Caki2 (cell line): ENCODE measurements at regions not wholly inside any gene's neighbourhood (a gene's known extent, or its start where the extent isn't known, plus 50 kb on each side); places are given as distances from the start of the nearest gene placed in this dataset.

ENCODE experiments used
- DNase-seq: peaks from one replicate; pipeline ENCODE4 v3.0.0-alpha.2; 2015; ENCODE audit warnings: low read depth
- in situ Hi-C: cut with HindIII; loops from 2 replicates; pipeline ENCODE4 v1.10.0; 2016; ENCODE audit warnings: low sequenced_read_pairs, low pct_unique_long_range_greater_than_20kb, mixed read lengths

DNA sequence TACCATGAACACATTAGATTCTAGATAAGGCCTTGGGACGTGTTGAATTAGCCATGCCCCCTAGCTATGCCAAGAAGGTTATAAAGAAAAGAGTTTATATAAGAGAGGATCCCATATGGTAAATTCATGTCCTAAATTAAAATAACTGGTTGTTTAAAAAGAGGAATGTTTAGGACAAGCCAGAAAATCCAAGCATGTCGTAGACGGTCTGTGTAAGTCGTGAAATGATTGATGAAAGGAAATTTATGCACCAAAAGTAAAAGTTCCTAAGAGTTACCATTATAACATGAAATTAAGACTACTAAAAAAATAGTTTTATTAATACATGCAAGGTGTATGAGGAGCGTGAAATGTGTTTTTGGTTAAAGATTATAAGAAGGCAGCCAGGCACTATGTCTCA, 624.9 kb downstream of the ARL4A start:
- peak; percentile 6 for DNase-seq
- in situ Hi-C loops, result no loop called here

DNA sequence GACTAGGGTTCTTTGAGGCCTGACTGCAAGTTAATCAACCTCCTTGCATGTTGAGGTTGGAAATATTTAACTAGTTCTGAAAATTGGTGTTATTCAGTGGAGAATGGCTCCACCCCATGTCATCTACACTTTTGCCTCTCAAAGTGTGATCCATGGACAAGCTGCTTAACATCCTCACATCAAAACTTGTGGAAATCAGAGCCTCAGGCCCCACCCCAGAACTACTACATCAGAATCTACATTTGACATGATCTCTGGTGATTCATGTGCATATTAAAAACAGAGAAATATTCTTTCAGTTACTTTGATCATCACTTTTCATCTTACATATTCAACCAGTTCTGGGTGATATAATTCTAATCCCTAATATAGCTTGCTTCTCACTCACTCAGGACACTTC, 632.9 kb downstream of the ARL4A start:
- in situ Hi-C loops, result no loop called here
- no peak for DNase-seq

DNA sequence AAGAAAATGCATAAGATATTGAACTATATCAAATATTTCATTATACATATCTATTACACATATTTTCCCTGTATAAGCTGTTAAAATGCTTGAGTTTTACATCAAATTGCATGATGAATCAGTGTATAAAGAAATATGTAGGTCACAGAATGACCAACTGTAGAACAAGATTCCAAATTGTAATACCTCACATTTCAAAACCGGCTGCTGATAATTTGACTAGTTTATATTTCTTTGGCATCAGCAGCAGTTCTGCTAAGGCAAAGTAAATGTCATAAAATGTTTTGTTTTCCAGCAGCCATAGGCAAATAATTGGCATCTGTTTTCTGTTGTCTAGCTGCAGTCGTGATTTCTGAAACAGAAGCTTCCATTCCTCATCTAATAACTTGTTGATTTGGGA, 633.9 kb downstream of the ARL4A start:
- no peak for DNase-seq
- in situ Hi-C loops, result no loop called here

DNA sequence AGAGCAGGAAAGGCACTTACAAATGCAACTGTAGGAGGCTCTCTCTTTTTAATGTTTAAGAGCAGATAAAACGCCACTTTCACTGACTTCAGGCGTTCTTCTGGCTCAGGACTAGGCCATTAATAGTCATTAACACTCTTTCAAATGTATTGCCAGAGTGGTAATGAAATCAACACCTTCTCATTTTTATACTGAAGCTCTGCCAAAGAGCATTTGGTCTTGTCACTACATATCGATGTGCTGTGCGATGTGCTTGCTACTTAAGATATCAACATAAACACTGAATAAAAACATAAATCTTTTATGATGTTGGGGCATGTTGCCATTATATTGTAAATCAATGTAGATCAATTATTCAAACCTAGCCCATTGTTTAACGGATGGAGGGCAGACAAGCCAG, 634.7 kb downstream of the ARL4A start:
- in situ Hi-C loops, result no loop called here
- DNase-seq, result no peak

DNA sequence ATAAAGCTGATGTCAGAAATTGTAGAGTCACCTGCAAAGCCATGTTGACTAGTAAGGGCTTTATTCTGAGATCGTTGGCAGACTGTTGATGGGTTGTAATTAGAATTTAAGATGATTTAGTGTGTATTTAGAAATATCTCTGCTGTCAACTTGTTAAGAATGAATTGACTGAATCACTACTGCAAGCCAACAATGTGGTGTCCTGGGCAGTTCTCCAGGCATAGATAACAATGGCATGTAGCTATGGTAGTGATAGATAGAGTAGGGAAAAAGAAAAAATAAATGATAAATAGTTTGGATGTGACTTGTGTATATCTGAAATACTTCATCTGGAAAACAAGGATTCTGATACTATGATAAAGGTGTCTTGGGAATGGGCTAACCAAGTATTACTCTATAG, 640.2 kb downstream of the ARL4A start:
- no peak for DNase-seq

DNA sequence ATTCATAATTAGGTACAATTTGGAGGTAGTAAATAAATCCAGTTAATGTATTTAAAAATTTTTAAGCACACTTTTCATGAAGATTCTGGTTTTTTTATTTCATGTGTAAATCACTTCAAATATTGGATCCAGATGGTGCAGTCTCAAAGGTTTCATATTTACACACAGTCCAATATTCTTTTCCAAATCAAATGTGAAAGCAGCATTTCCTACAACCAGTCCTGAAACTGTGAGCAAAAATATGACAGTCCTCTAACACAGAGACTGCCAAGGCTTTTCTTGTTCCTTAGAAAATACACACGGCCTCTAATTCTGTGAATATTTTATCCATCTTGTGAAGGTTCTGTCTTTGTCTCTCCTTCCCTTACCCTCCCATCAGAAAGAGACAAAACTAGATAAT, 645.9 kb downstream of the ARL4A start:
- no peak for DNase-seq
- in situ Hi-C loops, result no loop called here

More for the DNA sequence above, 640.2 kb downstream of the ARL4A start:
- in situ Hi-C loops, result no loop called here

DNA sequence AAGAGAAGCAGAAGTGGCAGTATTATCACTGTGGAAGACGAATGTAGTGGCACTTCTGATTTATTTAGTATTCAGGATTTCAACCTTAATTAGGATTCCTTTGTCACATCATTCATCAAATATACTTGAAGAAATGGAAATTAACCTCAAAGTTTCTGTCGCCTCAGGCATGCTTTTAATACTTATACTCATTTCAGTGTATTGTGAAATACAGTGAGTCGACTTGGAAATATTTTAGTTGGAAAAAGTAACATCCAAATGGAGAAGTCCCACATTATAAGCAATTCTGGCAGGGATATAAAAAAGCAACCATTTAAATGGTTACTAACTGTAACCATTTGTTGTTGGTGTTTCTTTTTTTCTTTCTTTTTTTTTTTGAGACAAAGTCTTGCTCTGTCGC, 648.8 kb downstream of the ARL4A start:
- in situ Hi-C loops, result no loop called here
- peak; percentile 22 for DNase-seq

DNA sequence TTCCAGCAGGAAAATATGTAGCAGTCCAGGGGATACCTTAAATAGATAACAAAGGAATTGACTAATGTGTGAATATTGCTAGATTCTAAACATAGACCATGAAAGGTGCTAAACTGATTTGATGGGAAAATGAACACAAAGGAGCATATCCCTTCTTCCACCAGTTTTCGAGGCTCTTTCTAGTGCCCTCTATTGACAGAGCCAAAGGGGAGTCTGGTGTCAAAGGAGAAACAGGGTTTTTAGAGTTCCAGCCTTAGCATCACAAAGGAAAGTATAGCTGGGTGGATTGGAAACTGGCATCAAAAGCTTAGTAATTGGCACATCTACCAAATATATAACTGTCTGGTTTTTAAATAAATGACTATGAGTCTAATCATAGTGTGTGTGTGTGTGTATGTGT, 636.8 kb downstream of the ETV1 start:
- DNase-seq, result no peak
- in situ Hi-C loops, result no loop called here

DNA sequence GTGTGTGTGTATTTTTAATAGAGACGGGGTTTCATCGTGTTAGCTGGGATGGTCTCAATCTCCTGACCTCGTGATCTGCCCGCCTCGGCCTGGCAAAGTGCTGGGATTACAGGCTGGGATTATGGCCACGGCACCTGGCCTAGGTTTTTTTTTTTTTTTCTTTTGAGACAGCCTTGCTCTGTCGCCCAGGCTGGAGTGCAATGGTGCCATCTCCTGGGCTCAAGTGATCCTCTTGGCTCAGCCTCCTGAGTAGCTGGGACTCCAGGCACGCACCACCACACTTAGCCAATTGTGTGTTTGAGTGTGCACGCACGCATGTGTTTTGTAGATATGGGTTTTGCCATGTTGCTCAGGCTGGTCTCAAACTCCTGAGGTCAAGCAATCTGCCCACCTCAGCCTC, 629.8 kb downstream of the ETV1 start:
- no peak for DNase-seq
- in situ Hi-C loops, result no loop called here

DNA sequence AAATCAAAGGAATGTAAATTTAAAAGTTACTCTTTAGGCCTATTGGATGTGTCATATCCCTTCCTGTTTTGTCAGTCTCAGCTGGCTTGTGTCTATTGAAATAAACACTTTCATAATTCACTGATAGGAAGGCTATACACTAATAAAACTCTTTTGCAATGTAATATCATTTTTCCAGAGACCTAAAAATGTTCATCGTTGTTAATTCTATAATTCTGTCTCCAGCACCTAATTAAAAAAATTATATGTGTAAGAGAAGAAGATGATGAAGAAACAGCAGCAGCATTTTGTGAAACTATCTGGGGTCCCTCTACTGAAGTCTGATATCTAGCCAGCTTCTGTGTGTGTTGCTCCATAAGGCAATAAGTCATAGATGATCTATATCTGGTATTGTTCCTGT, 602.7 kb downstream of the ETV1 start:
- in situ Hi-C loops, result no loop called here
- DNase-seq, result no peak

DNA sequence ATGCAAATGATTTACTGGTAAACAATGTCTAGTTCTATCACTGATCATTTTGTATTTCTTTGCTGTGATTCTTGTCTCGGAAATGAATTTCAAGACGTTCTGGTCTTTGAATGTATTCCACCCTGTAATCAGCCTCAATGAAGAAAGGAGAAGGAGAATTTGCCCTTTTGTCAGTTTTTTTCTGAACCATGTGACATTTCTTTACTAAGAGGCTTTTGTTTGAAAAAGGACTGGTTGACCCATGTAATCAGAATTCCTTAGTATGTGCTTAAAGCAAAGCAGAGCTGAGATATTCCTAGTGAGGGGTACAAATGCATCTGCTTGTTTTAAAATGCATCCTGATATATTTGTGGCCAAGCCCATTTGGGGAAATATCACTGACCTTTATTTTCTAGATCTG, 581.6 kb downstream of the ETV1 start:
- in situ Hi-C loops, result no loop called here
- DNase-seq, result no peak

DNA sequence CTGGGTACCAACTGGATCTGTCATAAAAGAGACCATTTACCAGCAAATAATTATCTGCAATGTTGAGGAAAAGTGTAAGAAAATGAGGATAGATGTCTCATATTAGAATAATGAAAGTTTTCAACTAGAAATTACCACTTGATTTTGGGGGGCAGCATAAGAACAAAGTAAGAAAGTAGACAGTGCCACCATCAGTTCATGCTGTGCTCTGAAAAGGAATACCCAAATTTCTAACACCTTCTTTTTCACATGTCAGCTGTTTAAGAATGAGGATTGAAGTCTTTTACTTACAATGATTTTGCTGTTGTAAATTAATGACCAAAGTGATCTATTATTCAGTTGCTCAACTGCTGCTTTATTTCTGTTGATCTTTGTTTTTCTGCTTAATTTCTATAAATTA, 578.3 kb downstream of the ETV1 start:
- in situ Hi-C loops, result no loop called here
- DNase-seq, result no peak

DNA sequence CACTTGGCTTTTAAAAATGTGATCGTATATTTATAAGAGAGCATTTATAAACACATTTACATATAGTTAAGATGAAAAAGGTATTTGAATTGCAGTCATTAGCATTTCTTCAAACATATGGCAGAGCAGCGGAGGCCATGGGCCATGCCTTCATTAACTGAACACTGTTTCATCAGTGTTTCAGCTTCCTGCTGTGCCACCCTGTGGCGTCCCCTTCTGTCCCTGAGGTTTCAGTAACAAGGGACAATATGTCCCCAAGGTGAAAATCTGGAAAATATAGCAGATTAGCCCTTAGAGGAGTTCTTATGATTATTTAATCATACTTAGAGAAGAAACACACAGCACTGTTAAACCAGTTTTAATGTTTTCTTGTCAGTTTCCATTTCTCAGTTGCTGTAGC, 577.8 kb downstream of the ETV1 start:
- DNase-seq, result no peak

DNA sequence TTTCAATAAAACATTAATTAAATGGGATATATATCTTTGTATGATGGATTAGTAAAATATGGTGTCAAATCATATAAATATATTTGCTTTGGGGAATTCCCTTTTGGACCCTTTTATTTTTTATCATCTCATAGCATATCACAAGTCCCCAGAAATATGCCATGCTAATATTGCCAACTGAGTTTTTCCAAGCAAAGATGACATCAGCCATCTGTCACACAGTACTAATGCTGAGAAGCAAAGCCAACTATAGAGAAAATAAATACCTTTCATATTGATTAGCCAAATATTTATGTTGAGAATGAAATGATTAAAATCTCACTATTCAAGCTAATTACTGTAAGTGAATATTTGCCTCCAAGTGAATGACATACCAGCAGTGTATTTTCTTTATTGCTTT, 575.3 kb downstream of the ETV1 start:
- no peak for DNase-seq
- in situ Hi-C loops, result no loop called here

More for the DNA sequence above, 577.8 kb downstream of the ETV1 start:
- in situ Hi-C loops, result no loop called here

DNA sequence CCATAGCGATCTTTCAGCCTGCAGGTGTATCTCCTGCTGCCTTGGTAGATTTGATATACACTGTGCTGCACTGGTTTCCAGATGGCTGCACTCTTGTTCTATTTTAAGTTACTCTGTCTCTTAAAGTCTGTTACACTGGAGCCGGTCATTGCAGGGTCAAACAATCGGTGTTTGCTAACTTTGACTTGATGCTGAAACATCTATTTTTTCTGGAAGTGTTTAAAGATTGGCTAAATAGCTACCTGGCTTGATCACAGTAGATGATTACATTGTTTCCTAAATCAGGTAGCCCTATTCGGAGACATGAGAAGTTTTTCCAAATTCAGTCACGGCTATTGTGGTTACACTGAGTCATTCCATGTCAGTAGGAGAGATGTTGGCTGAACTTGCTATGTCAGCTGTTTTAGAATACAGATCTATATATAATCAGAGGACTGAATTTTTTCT, 574.8 kb downstream of the ETV1 start:
- peak; percentile 6 for DNase-seq
- in situ Hi-C loops, result no loop called here

DNA sequence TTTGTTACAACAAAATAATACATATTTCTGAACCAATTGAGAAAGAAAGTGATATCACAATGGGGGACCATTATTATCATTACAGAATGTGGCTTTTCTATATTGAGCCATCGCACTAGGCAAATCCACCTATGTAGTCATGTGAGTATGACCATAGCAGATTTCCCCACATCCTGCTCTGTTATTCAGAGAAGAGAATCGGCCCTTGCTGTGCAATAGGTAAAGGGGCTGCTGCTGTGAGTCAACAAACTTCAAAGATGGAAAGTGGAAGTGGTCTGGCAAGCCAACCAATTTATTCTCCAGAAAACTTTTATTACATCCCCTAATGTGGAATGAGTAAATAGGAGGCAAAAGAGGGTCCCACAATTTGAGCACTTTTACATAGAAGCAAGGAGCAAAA, 573.4 kb downstream of the ETV1 start:
- in situ Hi-C loops, result no loop called here
- DNase-seq, result no peak

DNA sequence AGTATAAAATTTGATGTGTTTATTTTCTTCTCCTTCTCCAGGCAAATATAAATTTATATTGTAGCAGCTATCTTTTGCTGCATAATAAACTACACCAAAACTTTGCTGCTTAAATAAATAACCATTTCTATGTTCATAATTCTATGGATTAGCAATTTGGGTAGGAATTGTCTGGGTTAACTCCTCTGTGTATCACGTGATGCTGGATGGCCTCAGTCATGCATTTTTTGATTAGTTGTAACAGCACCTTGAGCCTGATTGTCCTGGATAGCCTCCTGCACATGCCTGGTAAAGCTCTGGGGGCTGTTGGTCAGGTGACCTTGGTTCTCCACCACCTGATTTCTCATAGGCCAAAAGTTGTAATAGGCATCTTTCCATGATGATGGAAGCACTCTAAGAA, 572.9 kb downstream of the ETV1 start:
- DNase-seq, result no peak
- in situ Hi-C loops, result no loop called here

DNA sequence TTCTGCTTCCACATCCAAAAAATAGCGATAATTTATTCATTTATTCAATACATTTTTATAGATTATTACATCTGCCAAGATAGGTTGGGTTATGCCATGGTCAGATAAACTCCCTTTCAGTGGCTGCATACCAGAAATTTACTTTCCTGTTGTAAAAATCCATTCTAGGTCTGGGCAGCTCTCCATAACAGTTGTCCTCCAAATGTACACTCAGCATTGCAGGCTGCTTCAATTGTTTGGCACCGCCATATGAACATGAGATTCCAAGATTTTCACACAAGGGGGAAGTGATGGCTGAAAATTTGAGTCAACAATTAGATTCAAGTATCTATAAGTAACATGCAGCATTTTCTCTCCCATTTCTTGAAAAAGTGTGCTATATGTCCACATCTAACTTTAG, 568.7 kb downstream of the ETV1 start:
- no peak for DNase-seq
- in situ Hi-C loops, result no loop called here

DNA sequence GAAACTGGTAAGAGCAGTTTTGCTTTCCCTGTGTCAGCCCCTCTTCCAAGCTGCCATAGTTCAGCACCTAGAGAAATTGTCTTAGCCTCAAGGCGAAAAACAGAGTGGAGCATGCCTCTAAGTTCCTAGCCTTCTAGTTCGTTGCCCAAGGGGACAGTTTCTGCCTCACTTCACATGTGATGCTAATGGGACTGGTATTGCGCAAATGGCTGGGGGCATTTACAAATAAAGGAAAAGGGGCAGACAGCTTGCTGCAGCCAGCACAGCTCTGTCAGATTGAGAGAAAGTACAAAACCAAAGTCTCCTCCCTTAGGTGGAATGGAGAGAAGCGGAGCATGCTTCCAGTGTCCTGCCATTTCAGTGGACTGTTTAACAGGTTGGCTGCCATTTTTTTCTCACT, 567.7 kb downstream of the ETV1 start:
- DNase-seq, result no peak
- in situ Hi-C loops, result no loop called here

DNA sequence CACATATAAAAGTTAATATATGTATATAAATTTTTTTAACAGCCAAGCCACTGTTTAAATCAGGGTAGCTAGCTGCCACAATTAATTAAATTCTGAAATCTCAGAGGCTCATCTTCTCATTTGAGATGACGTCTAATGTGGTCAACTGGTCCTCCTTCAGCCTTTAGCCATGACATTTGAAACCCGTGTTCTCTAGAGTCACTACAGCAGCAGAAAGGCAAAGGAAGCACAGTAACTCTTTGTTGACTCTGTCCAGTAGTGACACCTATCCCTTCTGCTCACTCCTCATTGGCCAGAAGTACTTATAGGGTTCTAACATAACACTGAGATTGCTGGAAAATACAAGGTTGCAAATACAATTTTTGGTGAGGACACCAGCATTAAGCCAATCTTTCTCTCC, 555.5 kb downstream of the ETV1 start:
- DNase-seq, result no peak
- in situ Hi-C loops, result no loop called here

DNA sequence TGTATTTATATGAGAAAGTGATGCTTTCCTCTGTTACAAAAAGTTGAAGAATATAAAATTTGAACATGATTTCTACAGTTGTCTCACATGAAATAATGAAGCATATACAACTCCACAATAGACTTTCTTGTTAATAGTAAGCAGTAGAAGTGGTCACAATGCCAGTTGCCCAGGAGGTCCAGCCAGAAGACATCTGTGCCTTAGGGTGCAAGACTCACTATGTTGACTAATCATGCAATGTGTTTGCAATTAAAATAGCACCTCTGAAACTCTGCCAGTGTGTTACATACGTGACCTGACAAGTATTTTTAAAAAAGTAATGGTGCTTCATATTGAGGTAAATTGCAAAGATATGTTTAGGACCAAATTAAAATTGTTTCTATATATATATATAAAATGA, 547.2 kb downstream of the ETV1 start:
- in situ Hi-C loops, result no loop called here

More for the DNA sequence above, 547.2 kb downstream of the ETV1 start:
- DNase-seq, result no peak
